Stimulated activated CD8-positive, alpha-beta memory T cell treated with anti-CD3 and anti-CD28 coated beads, Interleukin-7, amount 100 ng/mL, for 24 hours (primary cell): ENCODE measurements at regions not wholly inside any gene's neighbourhood (a gene's known extent, or its start where the extent isn't known, plus 50 kb on each side); places are given as distances from the start of the nearest gene placed in this dataset.

Experiments
- DNase-seq: peaks from one replicate; pipeline ENCODE4 v3.0.0-alpha.2; 2020; ENCODE audit warnings: low read depth

GRCh38 chr4:188826393-188826792 is 687.2 kb downstream of the TRIML1 start:
- no peak for DNase-seq

GRCh38 chr4:188839704-188840103 is 700.5 kb downstream of the TRIML1 start:
- DNase-seq, result no peak

GRCh38 chr4:188841523-188841922 is 702.3 kb downstream of the TRIML1 start:
- DNase-seq, result no peak

- DNase-seq, result no peak
These were observed 715.2 kb downstream of the TRIML1 start for GRCh38 chr4:188854436-188854835.

- DNase-seq, result no peak
These were observed 719.5 kb downstream of the TRIML1 start for GRCh38 chr4:188858696-188859095.

GRCh38 chr4:188864741-188865140 is 725.5 kb downstream of the TRIML1 start:
- DNase-seq, result no peak

- no peak for DNase-seq
These were observed 728.6 kb downstream of the TRIML1 start for GRCh38 chr4:188867796-188868195.

GRCh38 chr4:188869581-188869980 is 730.3 kb downstream of the TRIML1 start:
- no peak for DNase-seq

- no peak for DNase-seq
These were observed 733.6 kb downstream of the TRIML1 start for GRCh38 chr4:188872809-188873208.

GRCh38 chr4:188876881-188877280 is 737.6 kb downstream of the TRIML1 start:
- no peak for DNase-seq

- no peak for DNase-seq
These were observed 740.4 kb downstream of the TRIML1 start for GRCh38 chr4:188879598-188879997.

GRCh38 chr4:188887905-188888304 is 748.7 kb downstream of the TRIML1 start:
- no peak for DNase-seq

GRCh38 chr4:188892837-188893236 is 753.6 kb downstream of the TRIML1 start:
- no peak for DNase-seq

GRCh38 chr4:188903986-188904385 is 764.7 kb downstream of the TRIML1 start:
- DNase-seq, result no peak

GRCh38 chr4:188904617-188905016 is 765.4 kb downstream of the TRIML1 start:
- no peak for DNase-seq

GRCh38 chr4:188905248-188905647 is 766.0 kb downstream of the TRIML1 start:
- DNase-seq, result no peak

GRCh38 chr4:188911199-188911598 is 772.0 kb downstream of the TRIML1 start:
- DNase-seq, result no peak

- no peak for DNase-seq
These were observed 772.5 kb downstream of the TRIML1 start for GRCh38 chr4:188911707-188912106.

GRCh38 chr4:188915175-188915574 is 775.9 kb downstream of the TRIML1 start:
- DNase-seq, result no peak

- no peak for DNase-seq
These were observed 779.5 kb downstream of the TRIML1 start for GRCh38 chr4:188918787-188919186.

GRCh38 chr4:188930822-188931221 is 791.6 kb downstream of the TRIML1 start:
- DNase-seq, result no peak

- no peak for DNase-seq
These were observed 795.2 kb downstream of the TRIML1 start for GRCh38 chr4:188934320-188934962.

GRCh38 chr4:188941524-188942119 is 802.4 kb downstream of the TRIML1 start:
- no peak for DNase-seq

- no peak for DNase-seq
These were observed 803.4 kb downstream of the TRIML1 start for GRCh38 chr4:188942606-188943005.
